ENCODE measurements at regions not wholly inside any gene's neighbourhood (a gene's known extent, or its start where the extent isn't known, plus 50 kb on each side); places are given as distances from the start of the nearest gene placed in this dataset.

GRCh38 chr1:218547957-218548730, 203.0 kb downstream of the TGFB2 start:
- H3K36me3 Mint-ChIP-seq: no peaks in the 10 kb centered on the region
- H3K9me3 Mint-ChIP-seq (ENCODE audit: low read depth): no peaks in the 10 kb centered on the region
- peaks cover 2% of the 10 kb centered on the region for H3K27me3 Mint-ChIP-seq
- H3K27ac Mint-ChIP-seq: no peak overlapping the region
- no peaks in the 10 kb centered on the region for H3K4me1 Mint-ChIP-seq (ENCODE audit: low read depth)
- H3K4me3 Mint-ChIP-seq: no peak overlapping the region

- Mint-ChIP-seq H3K27me3 (peaks cover 2% of the 10 kb centered on the region), H3K9me3 (ENCODE audit: low read depth) (no peaks in the 10 kb centered on the region)
These were observed 203.6 kb downstream of the TGFB2 start for GRCh38 chr1:218548764-218549163.

GRCh38 chr1:218553197-218553596, 208.1 kb downstream of the TGFB2 start:
- Mint-ChIP-seq H3K4me3 (no peak overlapping the region), H3K27me3 (peaks cover 4% of the 10 kb centered on the region), H3K4me1 (ENCODE audit: low read depth) (no peaks in the 10 kb centered on the region), H3K9me3 (ENCODE audit: low read depth) (no peaks in the 10 kb centered on the region), H3K27ac (no peak overlapping the region), H3K36me3 (no peaks in the 10 kb centered on the region)

More at GRCh38 chr1:218548764-218549163, 203.6 kb downstream of the TGFB2 start:
- Mint-ChIP-seq H3K4me1 (ENCODE audit: low read depth) (no peaks in the 10 kb centered on the region), H3K4me3 (no peak overlapping the region), H3K27ac (no peak overlapping the region), H3K36me3 (no peaks in the 10 kb centered on the region)

GRCh38 chr1:218556016-218556415, 210.9 kb downstream of the TGFB2 start:
- no peak overlapping the region for H3K27ac Mint-ChIP-seq
- no peaks in the 10 kb centered on the region for H3K36me3 Mint-ChIP-seq
- H3K4me1 Mint-ChIP-seq (ENCODE audit: low read depth): no peaks in the 10 kb centered on the region
- peaks cover 4% of the 10 kb centered on the region for H3K27me3 Mint-ChIP-seq
- no peaks in the 10 kb centered on the region for H3K9me3 Mint-ChIP-seq (ENCODE audit: low read depth)
- no peak overlapping the region for H3K4me3 Mint-ChIP-seq

DNA sequence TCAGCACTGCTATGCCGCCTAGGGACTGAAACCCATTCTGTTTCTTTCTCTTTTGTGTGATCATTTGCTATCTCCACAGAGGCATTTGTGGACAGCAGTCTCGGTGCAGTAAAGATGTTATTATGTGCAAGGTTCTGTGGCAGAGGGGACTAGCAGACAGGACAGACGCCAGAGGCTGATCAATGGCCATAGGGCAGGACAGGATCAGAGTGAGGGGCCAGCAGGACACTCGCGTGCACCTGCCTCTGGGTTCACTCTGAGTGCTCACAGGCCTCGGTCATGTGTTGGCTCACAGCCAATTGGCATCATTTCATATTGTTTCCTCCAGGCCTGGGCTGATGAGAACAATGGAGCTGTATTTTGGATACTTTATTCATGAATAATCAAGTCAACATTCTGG, 212.6 kb downstream of the TGFB2 start:
- H3K36me3 Mint-ChIP-seq: no peaks in the 10 kb centered on the region
- H3K9me3 Mint-ChIP-seq (ENCODE audit: low read depth): no peaks in the 10 kb centered on the region
- no peak overlapping the region for H3K4me3 Mint-ChIP-seq
- H3K27ac Mint-ChIP-seq: no peak overlapping the region
- no peaks in the 10 kb centered on the region for H3K4me1 Mint-ChIP-seq (ENCODE audit: low read depth)
- peaks cover 4% of the 10 kb centered on the region for H3K27me3 Mint-ChIP-seq

DNA sequence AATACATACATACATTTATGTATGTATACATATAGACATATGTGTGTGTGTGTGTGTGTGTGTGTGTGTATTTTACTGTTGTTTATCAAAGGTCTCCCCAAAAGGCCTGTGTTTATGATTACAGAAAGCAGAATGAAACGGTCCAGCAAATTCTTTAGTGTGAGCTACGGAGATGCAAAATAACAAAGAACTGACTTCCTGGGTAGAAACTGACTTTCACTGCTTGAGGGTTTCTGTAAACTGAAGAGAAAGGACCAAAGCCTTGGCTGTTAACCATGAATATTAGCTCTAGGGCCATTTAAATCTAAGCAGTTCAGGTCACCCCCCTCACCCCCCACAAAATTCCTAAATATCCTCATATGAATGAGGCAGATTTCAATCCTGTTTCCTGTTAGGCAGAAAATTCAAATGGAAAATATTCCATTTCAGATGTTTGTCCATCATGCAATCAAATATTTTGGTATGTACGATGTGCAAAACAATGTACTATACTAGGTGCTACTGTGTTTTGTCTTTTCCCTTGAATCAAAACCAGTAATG, 213.2 kb downstream of the TGFB2 start:
- H3K27ac Mint-ChIP-seq: no peak overlapping the region
- peaks cover 4% of the 10 kb centered on the region for H3K27me3 Mint-ChIP-seq
- no peaks in the 10 kb centered on the region for H3K36me3 Mint-ChIP-seq
- no peak overlapping the region for H3K4me3 Mint-ChIP-seq
- no peaks in the 10 kb centered on the region for H3K4me1 Mint-ChIP-seq (ENCODE audit: low read depth)
- no peaks in the 10 kb centered on the region for H3K9me3 Mint-ChIP-seq (ENCODE audit: low read depth)

DNA sequence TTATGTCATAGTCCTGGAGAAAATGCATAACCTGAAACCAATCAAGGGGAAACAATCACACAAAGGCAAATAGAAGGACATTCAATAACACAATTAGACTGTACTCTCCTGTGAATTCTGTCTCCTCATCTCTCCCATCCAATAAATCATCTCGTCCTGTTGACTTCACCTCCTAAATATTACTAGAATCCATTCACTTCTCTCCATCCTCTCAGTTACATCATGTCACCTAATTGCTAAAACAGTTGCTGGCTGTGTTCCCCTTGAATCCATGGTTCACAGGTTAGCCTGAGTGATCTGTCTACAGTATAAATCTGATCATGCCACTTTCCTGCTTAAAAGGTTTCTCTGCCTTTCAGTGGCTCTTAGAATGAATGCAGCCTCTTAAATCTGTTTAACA, 220.2 kb downstream of the TGFB2 start:
- H3K4me1 Mint-ChIP-seq (ENCODE audit: low read depth): no peaks in the 10 kb centered on the region
- H3K36me3 Mint-ChIP-seq: no peaks in the 10 kb centered on the region
- peaks cover 1% of the 10 kb centered on the region for H3K27me3 Mint-ChIP-seq
- no peak overlapping the region for H3K4me3 Mint-ChIP-seq
- H3K9me3 Mint-ChIP-seq (ENCODE audit: low read depth): no peaks in the 10 kb centered on the region
- no peak overlapping the region for H3K27ac Mint-ChIP-seq

- no peaks in the 10 kb centered on the region for H3K9me3 Mint-ChIP-seq (ENCODE audit: low read depth)
- no peak overlapping the region for H3K4me3 Mint-ChIP-seq
- H3K4me1 Mint-ChIP-seq (ENCODE audit: low read depth): no peaks in the 10 kb centered on the region
- no peaks in the 10 kb centered on the region for H3K36me3 Mint-ChIP-seq
- no peak overlapping the region for H3K27ac Mint-ChIP-seq
- H3K27me3 Mint-ChIP-seq: peaks cover 3% of the 10 kb centered on the region
These were observed 223.9 kb downstream of the TGFB2 start for GRCh38 chr1:218568962-218569550.

DNA sequence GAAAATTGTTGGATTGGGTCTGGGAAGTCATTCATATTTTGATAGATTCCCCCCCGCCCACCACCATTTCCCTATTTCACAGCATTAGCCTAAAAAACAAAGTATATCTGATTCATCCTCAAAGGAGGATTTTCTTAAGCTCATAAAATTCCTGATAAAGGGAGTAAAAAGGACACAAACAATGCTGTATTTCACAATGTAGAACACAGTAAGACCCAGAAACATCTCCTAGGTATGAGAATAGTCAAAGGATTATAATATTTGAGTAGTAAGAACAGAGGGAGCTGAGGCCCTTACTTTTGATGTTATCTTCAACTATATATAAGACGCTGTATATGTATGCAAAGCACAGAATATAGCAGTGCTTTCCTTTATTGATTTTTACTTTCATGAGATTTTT, 225.3 kb downstream of the TGFB2 start:
- no peak overlapping the region for H3K4me3 Mint-ChIP-seq
- H3K9me3 Mint-ChIP-seq (ENCODE audit: low read depth): no peaks in the 10 kb centered on the region
- H3K27me3 Mint-ChIP-seq: peaks cover 3% of the 10 kb centered on the region
- H3K27ac Mint-ChIP-seq: no peak overlapping the region
- H3K36me3 Mint-ChIP-seq: no peaks in the 10 kb centered on the region
- no peaks in the 10 kb centered on the region for H3K4me1 Mint-ChIP-seq (ENCODE audit: low read depth)

GRCh38 chr1:218571491-218571890, 226.4 kb downstream of the TGFB2 start:
- no peaks in the 10 kb centered on the region for H3K4me1 Mint-ChIP-seq (ENCODE audit: low read depth)
- H3K9me3 Mint-ChIP-seq (ENCODE audit: low read depth): no peaks in the 10 kb centered on the region
- no peak overlapping the region for H3K27ac Mint-ChIP-seq
- H3K4me3 Mint-ChIP-seq: no peak overlapping the region
- H3K27me3 Mint-ChIP-seq: peaks cover 2% of the 10 kb centered on the region
- no peaks in the 10 kb centered on the region for H3K36me3 Mint-ChIP-seq

- H3K27me3 Mint-ChIP-seq: peaks cover 2% of the 10 kb centered on the region
- no peaks in the 10 kb centered on the region for H3K4me1 Mint-ChIP-seq (ENCODE audit: low read depth)
- no peaks in the 10 kb centered on the region for H3K9me3 Mint-ChIP-seq (ENCODE audit: low read depth)
- H3K4me3 Mint-ChIP-seq: no peak overlapping the region
- no peak overlapping the region for H3K27ac Mint-ChIP-seq
- H3K36me3 Mint-ChIP-seq: no peaks in the 10 kb centered on the region
These were observed 226.9 kb downstream of the TGFB2 start for GRCh38 chr1:218572050-218572449.

DNA sequence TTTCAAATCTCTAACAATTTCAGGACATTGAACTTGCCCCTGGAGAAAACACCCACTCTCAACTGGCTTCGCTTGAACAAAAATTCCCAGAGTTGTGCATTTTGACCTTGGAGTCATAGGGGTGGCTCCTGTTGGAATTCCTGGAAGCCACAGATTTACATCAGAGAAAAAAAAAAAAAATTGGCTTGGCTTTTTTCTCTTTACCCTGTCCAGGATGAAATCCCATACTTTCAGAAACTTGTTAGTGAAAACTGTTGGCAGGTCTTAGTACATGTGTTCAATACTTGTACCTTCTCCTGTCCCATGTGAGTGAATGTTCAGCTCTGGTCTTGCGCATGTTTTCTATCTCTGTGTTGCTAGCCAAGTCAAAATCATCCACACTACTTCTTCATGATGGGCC, 228.8 kb downstream of the TGFB2 start:
- Mint-ChIP-seq H3K4me3 (no peak overlapping the region), H3K27me3 (peaks cover 2% of the 10 kb centered on the region), H3K9me3 (ENCODE audit: low read depth) (no peaks in the 10 kb centered on the region), H3K27ac (no peak overlapping the region), H3K36me3 (no peaks in the 10 kb centered on the region), H3K4me1 (ENCODE audit: low read depth) (no peaks in the 10 kb centered on the region)

- no peaks in the 10 kb centered on the region for H3K4me1 Mint-ChIP-seq (ENCODE audit: low read depth)
- H3K27ac Mint-ChIP-seq: no peak overlapping the region
- H3K27me3 Mint-ChIP-seq: peaks cover 3% of the 10 kb centered on the region
- no peaks in the 10 kb centered on the region for H3K9me3 Mint-ChIP-seq (ENCODE audit: low read depth)
- H3K36me3 Mint-ChIP-seq: no peaks in the 10 kb centered on the region
- H3K4me3 Mint-ChIP-seq: no peak overlapping the region
These were observed 229.9 kb downstream of the TGFB2 start for GRCh38 chr1:218575079-218575478.

- Mint-ChIP-seq H3K4me3 (no peak overlapping the region), H3K27ac (no peak overlapping the region), H3K36me3 (no peaks in the 10 kb centered on the region), H3K4me1 (ENCODE audit: low read depth) (no peaks in the 10 kb centered on the region), H3K9me3 (ENCODE audit: low read depth) (no peaks in the 10 kb centered on the region), H3K27me3 (peaks cover 3% of the 10 kb centered on the region)
These were observed 230.7 kb downstream of the TGFB2 start for GRCh38 chr1:218575856-218576255.

GRCh38 chr1:218582646-218583045, 237.5 kb downstream of the TGFB2 start:
- Mint-ChIP-seq H3K4me3 (no peak overlapping the region), H3K4me1 (ENCODE audit: low read depth) (no peaks in the 10 kb centered on the region), H3K27me3 (peaks cover 8% of the 10 kb centered on the region), H3K36me3 (no peaks in the 10 kb centered on the region), H3K27ac (no peak overlapping the region), H3K9me3 (ENCODE audit: low read depth) (no peaks in the 10 kb centered on the region)
